ENCODE measurements at regions not wholly inside any gene's neighbourhood (a gene's known extent, or its start where the extent isn't known, plus 50 kb on each side); places are given as distances from the start of the nearest gene placed in this dataset.

DNA sequence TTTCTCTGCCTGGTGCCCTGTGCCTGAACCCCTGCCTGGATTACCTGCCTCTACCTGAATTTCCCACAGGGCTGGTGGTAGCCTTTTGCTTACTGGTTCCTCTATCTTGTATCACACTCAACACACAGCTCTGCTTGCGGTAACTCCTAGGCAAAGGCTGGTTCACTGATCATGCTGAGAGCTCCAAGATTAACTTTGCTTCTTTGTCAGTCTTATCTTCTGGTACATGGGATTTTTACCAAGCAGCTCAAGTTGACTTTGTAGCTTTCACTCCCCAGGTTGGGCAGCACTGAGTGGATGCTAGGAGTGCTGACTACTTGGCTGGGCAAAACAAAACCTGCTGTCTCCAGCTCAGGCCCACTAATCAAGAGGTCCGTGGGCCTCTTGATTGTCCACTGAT is 145.9 kb upstream of the GLRA1 start:
- TF ChIP-seq ZFX (IDR thresholded peaks at IDR 0.05): no peak
- no peak for TF ChIP-seq JUND (IDR thresholded peaks at IDR 0.05)
- no peak for TF ChIP-seq POLR2AphosphoS5 (IDR thresholded peaks at IDR 0.05; ENCODE audit: low read depth, low read length)
- peaks cover 39% of the 10 kb centered on the region; the same call in 1 of the 2 replicates for H3K27me3 ChIP-seq (ENCODE audit: insufficient read depth, low read length)
- H4K20me1 ChIP-seq (ENCODE audit: insufficient read depth): no peaks in the 10 kb centered on the region
- RAD21 ChIA-PET (ENCODE audit: low non-redundant PET in 1 of 2, low total read pairs in 2 of 2, uncharacterized antibody in 2 of 2, unreplicated experiment in 2 of 2): no interaction called here
- POLR2A ChIA-PET: no interaction called here
- no TSS peak for BruUV-seq (replicated peaks)
- no peak overlapping the region for H3K9ac ChIP-seq (ENCODE audit: low read length)
- no peak overlapping the region for H3K27ac ChIP-seq (ENCODE audit: low read depth, low read length)
- no peaks in the 10 kb centered on the region for H3K36me3 ChIP-seq (ENCODE audit: control insufficient read depth in 1 of 2, insufficient read depth in 2 of 2, low read length in 2 of 2)
- CTCF ChIA-PET: no interaction called here
- no peak overlapping the region for H3K4me2 ChIP-seq (ENCODE audit: low read length)
- no peak overlapping the region for H2AFZ ChIP-seq (ENCODE audit: low read depth, low read length, poor library complexity, severe bottlenecking)
- H3K4me3 ChIP-seq (replicated peaks in 1 of 2; ENCODE audit: low read depth in 1 of 2, low read length in 2 of 2): no peak overlapping the region
- H3K9me3 ChIP-seq (ENCODE audit: control insufficient read depth in 1 of 2, insufficient read depth in 1 of 2, low read depth in 1 of 2, low read length in 2 of 2): no peaks in the 10 kb centered on the region
- intact Hi-C loops (cut with micrococcal nuclease): no loop called here
- no peaks in the 10 kb centered on the region for H3K9me2 ChIP-seq (ENCODE audit: insufficient read depth)
- ATAC-seq: no peak
- no peak for DNase-seq (ENCODE audit: low read depth, low spot score)
- no peaks in the 10 kb centered on the region for H3K4me1 ChIP-seq (ENCODE audit: control insufficient read depth in 1 of 2, insufficient read depth in 2 of 2, low read length in 2 of 2)
- H3K79me2 ChIP-seq (ENCODE audit: insufficient read depth, low read length): no peaks in the 10 kb centered on the region

DNA sequence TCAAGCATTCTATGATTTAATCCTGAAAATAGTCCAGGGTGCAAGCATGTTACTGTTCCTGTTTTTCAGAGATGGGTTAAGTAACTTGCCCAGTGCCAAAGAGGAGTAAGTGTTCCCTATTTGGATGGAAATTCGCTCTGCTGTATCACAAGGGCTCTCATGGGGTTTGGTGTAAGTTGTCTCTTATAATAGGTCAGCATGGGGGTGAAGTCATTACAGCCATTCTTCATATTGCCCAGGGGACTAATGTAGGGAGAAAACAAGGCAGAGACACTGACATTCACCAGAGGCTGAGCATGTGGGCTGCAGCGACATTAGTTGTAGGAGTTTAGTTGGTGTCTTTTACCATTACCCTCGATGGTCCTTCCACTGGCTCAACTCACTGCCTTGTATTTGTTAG is 142.1 kb upstream of the GLRA1 start:
- H3K9ac ChIP-seq (ENCODE audit: low read length): no peak overlapping the region
- no peak overlapping the region for H3K27ac ChIP-seq (ENCODE audit: low read depth, low read length)
- no peaks in the 10 kb centered on the region for H3K9me3 ChIP-seq (ENCODE audit: control insufficient read depth in 1 of 2, insufficient read depth in 1 of 2, low read depth in 1 of 2, low read length in 2 of 2)
- ChIA-PET RAD21 (ENCODE audit: low non-redundant PET in 1 of 2, low total read pairs in 2 of 2, uncharacterized antibody in 2 of 2, unreplicated experiment in 2 of 2) (no interaction called here), CTCF (no interaction called here), POLR2A (no interaction called here)
- no peaks in the 10 kb centered on the region for H3K79me2 ChIP-seq (ENCODE audit: insufficient read depth, low read length)
- peaks cover 25% of the 10 kb centered on the region for H3K27me3 ChIP-seq (ENCODE audit: insufficient read depth, low read length)
- intact Hi-C loops (cut with micrococcal nuclease): no loop called here
- H3K9me2 ChIP-seq (ENCODE audit: insufficient read depth): no peaks in the 10 kb centered on the region
- no peaks in the 10 kb centered on the region for H3K4me1 ChIP-seq (ENCODE audit: control insufficient read depth in 1 of 2, insufficient read depth in 2 of 2, low read length in 2 of 2)
- no TSS peak for BruUV-seq (replicated peaks)
- no peak overlapping the region for H3K4me2 ChIP-seq (ENCODE audit: low read length)
- no peak for TF ChIP-seq JUND (IDR thresholded peaks at IDR 0.05)
- TF ChIP-seq POLR2A (IDR thresholded peaks at IDR 0.05; ENCODE audit: borderline replicate concordance, extremely low read depth, insufficient read depth, insufficient read length): no peak
- TF ChIP-seq, protein P1, sequence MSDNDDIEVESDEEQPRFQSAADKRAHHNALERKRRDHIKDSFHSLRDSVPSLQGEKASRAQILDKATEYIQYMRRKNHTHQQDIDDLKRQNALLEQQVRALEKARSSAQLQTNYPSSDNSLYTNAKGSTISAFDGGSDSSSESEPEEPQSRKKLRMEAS (IDR thresholded peaks at IDR 0.05): no peak
- TF ChIP-seq SRF (IDR thresholded peaks at IDR 0.05; ENCODE audit: low read depth): no peak
- TF ChIP-seq POLR2AphosphoS5 (IDR thresholded peaks at IDR 0.05; ENCODE audit: low read depth, low read length): no peak
- TF ChIP-seq, protein P2, sequence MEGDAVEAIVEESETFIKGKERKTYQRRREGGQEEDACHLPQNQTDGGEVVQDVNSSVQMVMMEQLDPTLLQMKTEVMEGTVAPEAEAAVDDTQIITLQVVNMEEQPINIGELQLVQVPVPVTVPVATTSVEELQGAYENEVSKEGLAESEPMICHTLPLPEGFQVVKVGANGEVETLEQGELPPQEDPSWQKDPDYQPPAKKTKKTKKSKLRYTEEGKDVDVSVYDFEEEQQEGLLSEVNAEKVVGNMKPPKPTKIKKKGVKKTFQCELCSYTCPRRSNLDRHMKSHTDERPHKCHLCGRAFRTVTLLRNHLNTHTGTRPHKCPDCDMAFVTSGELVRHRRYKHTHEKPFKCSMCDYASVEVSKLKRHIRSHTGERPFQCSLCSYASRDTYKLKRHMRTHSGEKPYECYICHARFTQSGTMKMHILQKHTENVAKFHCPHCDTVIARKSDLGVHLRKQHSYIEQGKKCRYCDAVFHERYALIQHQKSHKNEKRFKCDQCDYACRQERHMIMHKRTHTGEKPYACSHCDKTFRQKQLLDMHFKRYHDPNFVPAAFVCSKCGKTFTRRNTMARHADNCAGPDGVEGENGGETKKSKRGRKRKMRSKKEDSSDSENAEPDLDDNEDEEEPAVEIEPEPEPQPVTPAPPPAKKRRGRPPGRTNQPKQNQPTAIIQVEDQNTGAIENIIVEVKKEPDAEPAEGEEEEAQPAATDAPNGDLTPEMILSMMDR (IDR thresholded peaks at IDR 0.05 in 2 of 3, conservative IDR thresholded peaks at IDR 0.05 in 1 of 3; ENCODE audit: borderline replicate concordance in 1 of 3, insufficient read depth in 1 of 3, low read depth in 2 of 3, low read length in 2 of 3): no peak
- no peak for TF ChIP-seq SP1 (IDR thresholded peaks at IDR 0.05; ENCODE audit: low read depth)
- TF ChIP-seq YY1 (IDR thresholded peaks at IDR 0.05; ENCODE audit: extremely low read depth, insufficient replicate concordance, low read depth, low read length): no peak
- no peak for TF ChIP-seq ZNF274 (IDR thresholded peaks at IDR 0.05; ENCODE audit: low read depth, low read length)
- TF ChIP-seq, protein P3, sequence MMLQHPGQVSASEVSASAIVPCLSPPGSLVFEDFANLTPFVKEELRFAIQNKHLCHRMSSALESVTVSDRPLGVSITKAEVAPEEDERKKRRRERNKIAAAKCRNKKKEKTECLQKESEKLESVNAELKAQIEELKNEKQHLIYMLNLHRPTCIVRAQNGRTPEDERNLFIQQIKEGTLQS (IDR thresholded peaks at IDR 0.05): no peak
- no peak overlapping the region for H3K4me3 ChIP-seq (replicated peaks in 1 of 2; ENCODE audit: low read depth in 1 of 2, low read length in 2 of 2)
- no peaks in the 10 kb centered on the region for H3K36me3 ChIP-seq (ENCODE audit: control insufficient read depth in 1 of 2, insufficient read depth in 2 of 2, low read length in 2 of 2)
- no peaks in the 10 kb centered on the region for H4K20me1 ChIP-seq (ENCODE audit: insufficient read depth)
- no peak overlapping the region for H2AFZ ChIP-seq (ENCODE audit: low read depth, low read length, poor library complexity, severe bottlenecking)
- ATAC-seq (no peak), DNase-seq (ENCODE audit: low read depth, low spot score) (no peak)

Data from HCT116 (cell line).